ENCODE measurements at regions not wholly inside any gene's neighbourhood (a gene's known extent, or its start where the extent isn't known, plus 50 kb on each side); places are given as distances from the start of the nearest gene placed in this dataset.
A peak's percentile ranks its signal among the peaks of the same experiment; 100 is the strongest.

- no peak overlapping the region for H3K14ac ChIP-seq (ENCODE audit: insufficient read length)
- no peaks in the 10 kb centered on the region for H4K20me1 ChIP-seq (replicated peaks in 1 of 2; ENCODE audit: control insufficient read depth in 1 of 2, insufficient read depth in 2 of 2, low read length in 2 of 2)
- H3K36me3 ChIP-seq (ENCODE audit: control insufficient read depth in 2 of 4, insufficient read depth in 4 of 4, low read length in 3 of 4): no peaks in the 10 kb centered on the region
- no peak overlapping the region for H4K91ac ChIP-seq (replicated peaks; ENCODE audit: insufficient read length, low read length)
- no peak overlapping the region for H4K8ac ChIP-seq (ENCODE audit: extremely low read depth, insufficient read depth, low read length)
- TF ChIP-seq YY1 (IDR thresholded peaks at IDR 0.05; ENCODE audit: low read depth, low read length) (no peak), ZNF274 (IDR thresholded peaks at IDR 0.05; ENCODE audit: borderline replicate concordance, extremely low read depth, low read length) (no peak), CHD1 (IDR thresholded peaks at IDR 0.05; ENCODE audit: low read depth, low read length) (no peak)
- no peak overlapping the region for H3K4me3 ChIP-seq (ENCODE audit: extremely low read depth in 1 of 4, insufficient read depth in 2 of 4, low read depth in 3 of 4, low read length in 4 of 4)
- H2BK15ac ChIP-seq (ENCODE audit: low read length): no peak overlapping the region
- ChIA-PET CTCF (ENCODE audit: partially characterized antibody) (interaction anchor here (1.4 to 1.6 kb wide), 2 partner anchors 32 to 61 kb away, joined by 3 to 4 read pairs; no protein-coding TSS in a partner anchor), POLR2A (ENCODE audit: partially characterized antibody) (no interaction called here)
- no peak overlapping the region for H2BK12ac ChIP-seq (ENCODE audit: low read depth, low read length)
- H2AFZ ChIP-seq (ENCODE audit: low read length): peak overlapping the region; percentile 70; the same call in 1 of the 2 replicates
- 99% methylated on average over 5 of the region's 5 CpGs; no CpG with 5 or more reads in 1 of the 2 experiments for WGBS, 2 experiments (ENCODE audit: extremely low coverage in 1 of 2, insufficient coverage in 1 of 2, insufficient read length in 1 of 2, insufficient replicate concordance in 2 of 2, low coverage in 1 of 2, low lambda C conversion rate in 2 of 2, missing lambda C conversion rate in 1 of 2)
- no peak overlapping the region for H3K4me2 ChIP-seq (ENCODE audit: insufficient read depth in 1 of 2, low read depth in 2 of 2, low read length in 2 of 2)
- peaks cover 0 to 3% of the 10 kb centered on the region in 2 experiments; a peak in 1 of 4 replicates for H3K9me3 ChIP-seq (ENCODE audit: insufficient read depth in 2 of 2, low read depth in 1 of 2, low read length in 1 of 2)
- no peaks in the 10 kb centered on the region for H3K23me2 ChIP-seq (ENCODE audit: low read depth, low read length)
- no peak overlapping the region for H3K9ac ChIP-seq (replicated peaks in 1 of 4; ENCODE audit: extremely low read depth in 1 of 4, low read depth in 3 of 4, low read length in 3 of 4)
- H3K56ac ChIP-seq (replicated peaks; ENCODE audit: insufficient read length, low read depth, low read length): no peak overlapping the region
- H2BK20ac ChIP-seq (ENCODE audit: low read length): no peak overlapping the region
- H2BK120ac ChIP-seq (replicated peaks; ENCODE audit: low read depth, low read length): no peak overlapping the region
- DNase-seq (ENCODE audit: low read depth in 1 of 2, low spot score in 2 of 2) (no peak), FAIRE-seq (no peak)
- H3K23ac ChIP-seq (ENCODE audit: insufficient read length): no peak overlapping the region
- no peaks in the 10 kb centered on the region for H3K27me3 ChIP-seq (replicated peaks in 1 of 4; ENCODE audit: control insufficient read depth in 3 of 4, extremely low read depth in 1 of 4, insufficient read depth in 3 of 4, low read length in 3 of 4)
- no peak overlapping the region for H4K5ac ChIP-seq (ENCODE audit: insufficient read length, low read depth, low read length)
- H2BK5ac ChIP-seq (ENCODE audit: low read depth, low read length): no peak overlapping the region
- H3K27ac ChIP-seq (ENCODE audit: low read depth, low read length): no peak overlapping the region
- H3K79me1 ChIP-seq (ENCODE audit: low read depth, low read length): no peaks in the 10 kb centered on the region
- H3K79me2 ChIP-seq (ENCODE audit: control insufficient read depth in 1 of 2, insufficient read depth in 2 of 2, low read length in 2 of 2): no peaks in the 10 kb centered on the region
- H3K4ac ChIP-seq (replicated peaks; ENCODE audit: insufficient read length, low read depth, low read length): no peak overlapping the region
- no peak overlapping the region for H3K18ac ChIP-seq (ENCODE audit: extremely low read depth, low read length)
- H3K4me1 ChIP-seq (replicated peaks in 1 of 4; ENCODE audit: control insufficient read depth in 3 of 4, insufficient read depth in 4 of 4, low read length in 3 of 4): no peaks in the 10 kb centered on the region
- no peak overlapping the region for H2AK5ac ChIP-seq (ENCODE audit: low read depth, low read length)
Observed at GRCh38 chr16:79395591-79395990, 204.9 kb downstream of the MAF start.

Measured in H1 (cell line).